HG02798 (cell line): ENCODE measurements at regions not wholly inside any gene's neighbourhood (a gene's known extent, or its start where the extent isn't known, plus 50 kb on each side); places are given as distances from the start of the nearest gene placed in this dataset.

Experiments
- ATAC-seq: cut with Tn5 transposase; IDR thresholded peaks from one replicate; pipeline ENCODE4 v1.9.1; 2021; ENCODE audit warnings: mild to moderate bottlenecking; ENCODE audit not compliant: unreplicated experiment, poor library complexity

DNA sequence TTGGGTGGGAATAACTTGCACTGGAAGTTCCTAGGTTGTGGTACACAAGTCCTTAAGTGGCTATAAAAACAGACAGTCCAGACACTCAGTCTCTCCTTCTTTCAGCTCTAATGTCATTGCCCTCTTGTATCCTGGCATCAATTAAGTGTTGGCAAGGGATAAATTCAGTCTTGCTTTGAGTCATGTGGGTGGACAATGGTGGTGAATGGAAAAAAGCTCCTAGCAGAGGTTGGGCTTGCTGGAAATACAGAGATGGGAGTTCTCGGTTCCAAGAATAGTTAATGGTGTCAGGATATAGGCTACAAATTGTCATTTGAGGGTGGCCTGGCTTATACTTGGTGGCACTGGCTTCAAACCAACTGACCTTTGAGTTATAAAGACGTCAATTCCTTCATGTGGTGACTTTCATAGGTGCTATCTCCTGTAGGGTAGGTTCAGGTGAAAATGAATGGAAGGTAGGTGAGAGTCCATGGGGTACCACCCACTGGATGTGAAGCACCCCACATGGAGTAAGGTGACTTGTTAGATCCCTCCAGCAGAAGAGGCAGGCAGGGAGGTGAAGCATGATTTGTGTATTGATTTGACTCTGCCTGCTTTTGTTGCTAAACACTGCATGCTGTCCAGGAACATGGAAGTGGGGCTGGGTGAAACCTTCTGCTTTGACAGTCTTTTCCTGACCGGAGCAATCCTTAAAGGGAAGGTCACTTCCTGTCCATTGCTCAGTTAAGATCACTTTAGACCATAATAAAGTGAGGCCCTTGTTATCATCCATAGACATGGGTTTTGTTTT, 102.0 kb downstream of the LACC1 start:
- no peak for ATAC-seq

- no peak for ATAC-seq
Observed at GRCh38 chr13:43983373-43983772, 103.7 kb downstream of the LACC1 start.

DNA sequence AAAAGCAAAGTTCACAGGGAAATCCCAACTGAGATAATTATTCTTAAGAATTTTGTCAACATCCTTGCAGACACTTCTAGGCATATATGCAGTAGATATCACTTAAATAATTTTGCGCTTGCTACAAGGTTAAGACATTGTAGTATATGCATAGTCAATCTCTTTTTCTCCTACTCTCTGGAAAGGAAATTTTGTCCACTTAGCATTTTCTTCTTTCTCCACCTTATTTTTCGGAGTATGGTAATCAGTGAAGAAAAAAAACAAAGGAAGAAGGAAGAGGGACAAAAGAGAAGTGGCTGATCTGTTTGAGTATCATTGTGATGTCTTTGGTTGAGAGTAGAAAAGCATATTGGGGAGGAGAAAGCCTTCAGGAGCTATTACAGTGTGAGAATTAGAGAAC, 104.6 kb downstream of the LACC1 start:
- no peak for ATAC-seq

DNA sequence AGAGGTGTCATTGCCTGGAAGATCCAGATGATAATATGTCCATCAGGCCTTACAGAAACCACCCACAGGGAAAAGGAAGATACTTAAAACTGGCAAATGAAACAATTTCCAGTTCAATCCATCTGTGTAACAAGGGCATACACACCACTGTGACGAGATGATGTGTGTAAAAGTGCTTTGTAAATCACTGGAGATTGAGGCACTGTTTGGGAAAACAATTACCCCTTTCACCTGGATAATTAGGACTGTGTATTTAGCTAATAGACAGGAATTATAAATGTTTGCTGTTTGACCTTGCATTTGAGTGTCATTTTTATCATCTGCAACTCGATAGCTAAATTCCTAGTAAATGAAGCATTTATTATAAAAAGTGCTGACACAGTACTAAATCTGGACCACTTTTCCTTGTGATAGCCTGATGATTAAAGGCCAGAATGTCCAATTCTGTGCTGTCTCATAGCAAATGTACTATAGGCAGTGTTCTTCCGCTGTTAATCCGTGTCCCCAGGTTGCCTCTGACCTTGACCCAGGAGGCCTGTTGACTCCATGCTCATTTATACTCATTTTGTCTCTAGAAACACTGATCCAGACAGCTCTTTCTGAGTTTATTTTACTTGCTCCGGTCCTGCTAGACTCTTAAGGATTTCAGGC, 105.8 kb downstream of the LACC1 start:
- ATAC-seq = no peak

GRCh38 chr13:43986421-43986981, 106.8 kb downstream of the LACC1 start:
- ATAC-seq = no peak

DNA sequence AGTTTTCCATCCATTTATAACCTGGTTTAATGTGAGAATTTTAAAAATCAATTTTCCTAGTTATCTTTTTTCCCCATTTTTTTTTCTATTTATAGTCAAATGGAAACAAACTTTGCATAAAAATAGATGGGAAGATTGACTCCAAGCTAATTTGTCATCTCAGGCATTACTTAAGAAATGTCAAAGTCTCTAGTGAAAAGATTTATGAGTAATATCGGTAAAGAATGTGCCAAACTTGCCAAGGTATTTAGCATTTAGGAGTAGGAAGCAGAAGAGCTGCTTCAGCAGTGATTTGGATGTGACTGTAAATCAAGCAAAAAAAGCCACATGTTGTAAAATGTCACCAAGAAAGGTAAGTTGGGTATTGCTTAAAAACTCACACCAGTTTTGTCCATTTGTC, 108.6 kb downstream of the LACC1 start:
- no peak for ATAC-seq

DNA sequence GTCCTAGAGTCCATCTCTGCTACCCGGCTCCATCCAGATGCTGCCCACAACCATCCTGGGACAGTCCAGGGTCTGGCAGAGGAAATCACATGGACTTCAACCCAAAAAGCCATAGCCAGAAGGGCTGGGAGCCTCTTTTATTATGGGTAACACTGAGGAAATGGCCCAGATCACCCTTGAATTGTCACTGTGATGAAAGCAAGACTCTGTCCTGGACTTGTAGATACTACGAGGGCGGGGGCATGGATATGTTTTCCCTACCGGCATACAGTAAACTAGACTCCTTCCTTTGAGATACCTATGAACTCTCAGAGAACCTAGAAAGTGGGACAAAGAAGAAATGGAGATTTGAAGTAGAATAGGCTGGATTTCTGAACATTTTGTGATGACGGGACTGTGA, 110.3 kb downstream of the LACC1 start:
- ATAC-seq = no peak

GRCh38 chr13:43990829-43991228, 111.1 kb downstream of the LACC1 start:
- ATAC-seq = no peak

DNA sequence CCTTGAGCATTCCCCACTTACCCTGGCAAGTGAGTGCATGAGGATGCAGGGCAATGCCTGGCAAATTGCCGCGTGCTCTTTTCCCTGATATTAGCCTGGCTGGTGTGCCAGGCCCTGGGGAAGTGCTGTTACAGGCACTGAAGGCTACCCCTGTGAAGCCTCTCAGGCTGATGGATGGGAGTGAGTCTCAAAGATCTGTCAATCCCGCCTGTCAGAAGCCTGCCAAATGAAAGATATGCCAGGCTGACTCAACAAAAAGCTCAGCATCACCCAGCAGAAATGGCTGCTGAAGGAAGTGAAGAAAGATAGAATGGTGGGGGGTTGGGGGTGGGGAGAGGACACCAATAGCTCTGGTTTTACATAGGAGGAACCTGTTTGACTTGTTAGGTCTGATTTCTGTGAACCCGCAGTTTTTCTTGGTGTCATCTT, 112.1 kb downstream of the LACC1 start:
- ATAC-seq = no peak

GRCh38 chr13:43992211-43992610, 112.5 kb downstream of the LACC1 start:
- no peak for ATAC-seq

- ATAC-seq = no peak
Observed at GRCh38 chr13:43994999-43995859, 115.5 kb downstream of the LACC1 start.

DNA sequence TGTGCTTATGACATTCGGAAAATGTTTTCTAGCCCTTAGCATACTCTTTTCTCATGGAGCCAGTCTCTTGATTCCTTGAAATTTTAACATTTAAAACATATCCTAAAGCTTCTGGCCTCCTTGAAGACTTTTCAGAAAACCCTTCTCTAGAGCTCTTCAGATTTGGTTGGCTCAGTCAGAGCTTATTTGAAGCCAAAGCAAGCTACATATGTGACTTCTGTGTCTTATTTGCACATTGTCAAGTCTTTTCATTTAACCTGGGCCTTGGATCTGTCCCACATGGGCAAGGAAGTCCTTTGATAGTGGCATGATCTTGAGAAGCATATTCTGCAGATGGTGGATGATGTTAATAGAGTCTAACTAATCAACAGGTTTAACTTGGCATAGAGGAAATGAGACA, 116.5 kb downstream of the LACC1 start:
- no peak for ATAC-seq

DNA sequence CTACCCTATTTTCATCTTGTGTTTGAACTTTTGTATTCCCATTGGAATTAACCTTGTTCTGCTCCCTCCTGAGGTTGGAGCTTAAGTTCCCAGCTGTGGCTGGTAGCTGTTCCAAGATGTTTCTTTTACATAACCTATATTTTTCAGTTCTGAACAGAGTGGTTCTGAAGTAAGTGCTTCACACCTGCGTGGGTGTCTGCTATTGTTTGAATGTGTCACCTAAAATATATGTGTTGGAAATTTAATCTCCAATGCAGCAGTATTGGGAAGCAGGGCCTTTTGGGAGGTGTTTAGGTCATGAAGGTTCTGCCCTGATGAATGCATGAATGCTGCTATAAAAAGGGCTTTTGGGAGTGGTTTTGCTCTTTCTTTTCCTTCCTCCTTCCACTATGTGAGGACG, 123.8 kb downstream of the LACC1 start:
- no peak for ATAC-seq

DNA sequence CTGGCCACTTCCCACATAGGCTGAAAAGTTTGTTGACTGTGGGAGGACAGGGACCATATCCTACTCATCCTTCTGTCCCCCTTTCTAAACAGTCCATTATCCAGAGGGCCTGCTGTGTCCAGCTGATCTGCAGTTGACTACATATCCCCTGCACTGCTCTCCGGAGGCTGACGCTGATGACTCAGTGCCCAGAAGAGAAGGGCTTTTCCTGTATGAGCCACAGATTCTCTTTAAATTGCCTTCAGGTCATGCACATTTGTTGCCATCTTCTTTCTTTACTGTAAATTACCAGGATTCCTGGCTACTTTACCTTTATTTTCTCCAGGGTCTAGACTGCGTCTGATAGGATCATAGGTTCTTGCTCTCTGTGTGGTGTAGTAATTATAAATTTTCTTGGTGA, 125.2 kb downstream of the LACC1 start:
- ATAC-seq = no peak

GRCh38 chr13:44007451-44007850, 127.7 kb downstream of the LACC1 start:
- no peak for ATAC-seq

- no peak for ATAC-seq
Observed at GRCh38 chr13:44011036-44011435, 131.3 kb downstream of the LACC1 start.

GRCh38 chr13:44012910-44013757, 133.4 kb downstream of the LACC1 start:
- no peak for ATAC-seq

DNA sequence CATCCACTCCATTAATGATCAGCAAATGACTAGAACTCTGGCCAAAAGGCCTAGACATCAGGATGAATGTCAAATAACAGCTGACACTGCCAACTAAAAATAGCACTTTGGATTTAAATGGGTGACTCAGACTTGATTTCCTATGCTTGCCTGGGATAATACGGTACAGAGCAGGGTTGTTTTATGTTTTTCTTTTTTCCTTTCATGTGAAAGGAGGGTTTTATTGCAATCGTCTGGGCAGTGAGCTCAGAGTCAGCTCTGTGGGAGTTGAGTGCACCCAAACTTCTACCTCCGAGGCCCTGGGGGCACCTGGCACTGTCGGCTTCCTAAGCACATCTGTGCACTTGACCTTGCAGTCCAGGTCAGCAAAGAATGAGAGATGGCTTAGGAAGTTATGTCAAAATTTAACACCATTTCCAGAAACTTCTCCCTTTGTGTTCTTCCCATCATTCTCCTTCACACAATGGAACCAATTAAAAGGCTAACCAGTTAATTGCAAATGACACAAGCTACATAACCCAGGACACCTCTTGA, 134.1 kb downstream of the LACC1 start:
- no peak for ATAC-seq

DNA sequence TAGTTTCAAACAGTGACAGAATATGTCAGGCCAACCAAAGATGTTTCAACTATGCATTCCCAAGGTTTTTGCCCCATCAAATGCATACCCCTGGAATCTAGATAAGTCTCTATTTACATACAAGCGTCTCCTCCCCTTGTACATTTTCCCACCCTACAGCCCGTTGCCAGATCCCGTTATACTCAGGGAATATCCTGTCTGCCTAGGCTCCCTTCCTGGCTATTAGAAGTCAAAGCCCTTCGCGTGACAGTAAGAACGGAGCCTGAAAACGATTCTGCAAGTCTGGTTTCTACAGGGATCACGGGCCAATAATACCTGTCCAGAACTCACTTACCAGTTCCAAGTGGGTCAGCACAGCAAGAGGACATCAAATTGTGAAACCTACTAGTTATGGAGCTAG, 134.8 kb downstream of the LACC1 start:
- ATAC-seq = no peak

DNA sequence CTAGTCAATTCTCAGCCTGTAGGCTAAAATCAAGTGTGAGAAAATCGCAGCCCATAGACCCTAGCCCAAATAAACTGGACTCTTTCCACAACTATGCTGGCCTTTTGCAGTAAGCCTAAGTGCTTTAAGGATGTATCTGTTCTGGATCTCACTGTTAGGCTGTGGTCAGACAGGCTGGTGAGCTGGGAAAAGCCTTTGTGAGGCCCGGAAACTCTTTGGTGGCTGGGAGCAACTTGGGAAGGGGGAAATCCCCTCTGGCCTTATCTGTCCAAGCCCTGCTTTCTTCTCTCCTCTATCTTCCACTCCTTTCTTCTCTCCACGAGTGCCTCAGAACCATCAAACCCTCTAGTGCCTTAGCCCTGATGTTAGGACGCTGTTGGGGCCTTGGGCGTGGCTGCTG, 135.4 kb downstream of the LACC1 start:
- no peak for ATAC-seq
